GM21786 (cell line): ENCODE measurements at regions not wholly inside any gene's neighbourhood (a gene's known extent, or its start where the extent isn't known, plus 50 kb on each side); places are given as distances from the start of the nearest gene placed in this dataset.

ENCODE experiments used
- ATAC-seq: cut with Tn5 transposase; IDR thresholded peaks from one replicate; pipeline ENCODE4 v1.9.1; 2021; ENCODE audit not compliant: unreplicated experiment

DNA sequence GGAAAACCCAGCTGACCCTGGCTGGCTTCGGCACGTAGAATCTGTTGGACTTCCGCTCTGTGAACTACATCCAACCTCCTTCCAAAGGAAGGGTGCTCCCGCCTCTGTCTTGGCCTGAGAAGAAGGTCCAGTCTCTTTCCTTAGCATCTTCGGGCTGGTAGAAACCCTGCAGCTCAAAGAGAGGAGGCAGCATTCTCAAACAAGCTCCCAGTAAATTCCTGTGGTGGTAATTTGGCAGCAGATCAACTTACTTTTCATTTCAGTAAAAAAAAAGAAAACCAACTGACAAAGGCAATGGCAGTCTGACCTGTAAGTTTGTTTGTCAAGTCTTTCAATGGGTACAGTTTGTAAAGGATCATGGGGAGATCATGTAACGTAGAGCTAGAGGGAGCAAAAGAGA, 176.7 kb downstream of the MED10 start:
- no peak for ATAC-seq

- no peak for ATAC-seq
These were observed 179.8 kb downstream of the MED10 start for GRCh38 chr5:6198531-6198930.

- ATAC-seq: peak; percentile 52
These were observed 180.9 kb downstream of the MED10 start for GRCh38 chr5:6197427-6197826.

- no peak for ATAC-seq
These were observed 182.5 kb downstream of the MED10 start for GRCh38 chr5:6195711-6196358.

- no peak for ATAC-seq
These were observed 183.3 kb downstream of the MED10 start for GRCh38 chr5:6194906-6195612.

- ATAC-seq: no peak
These were observed 184.0 kb downstream of the MED10 start for GRCh38 chr5:6194261-6194875.

DNA sequence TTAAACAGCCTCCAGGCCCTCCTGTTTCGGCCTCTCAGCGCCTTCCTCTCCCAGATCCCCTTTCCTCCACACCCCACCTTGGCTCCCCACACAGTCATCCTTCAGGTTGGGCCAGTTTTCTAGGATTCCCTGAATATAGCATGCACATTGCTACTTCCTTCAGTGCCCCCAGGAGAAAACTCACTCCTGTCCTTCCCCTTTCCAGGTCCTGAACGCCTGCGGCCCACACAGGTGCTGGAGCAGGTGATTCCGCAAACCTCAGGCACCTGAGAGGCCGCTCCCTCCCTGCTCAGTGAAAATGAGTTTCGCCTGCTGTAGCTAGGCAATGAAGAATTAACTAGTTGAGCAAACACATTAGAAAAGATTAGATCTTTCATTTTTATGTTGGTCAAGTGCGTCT, 185.0 kb downstream of the MED10 start:
- no peak for ATAC-seq

DNA sequence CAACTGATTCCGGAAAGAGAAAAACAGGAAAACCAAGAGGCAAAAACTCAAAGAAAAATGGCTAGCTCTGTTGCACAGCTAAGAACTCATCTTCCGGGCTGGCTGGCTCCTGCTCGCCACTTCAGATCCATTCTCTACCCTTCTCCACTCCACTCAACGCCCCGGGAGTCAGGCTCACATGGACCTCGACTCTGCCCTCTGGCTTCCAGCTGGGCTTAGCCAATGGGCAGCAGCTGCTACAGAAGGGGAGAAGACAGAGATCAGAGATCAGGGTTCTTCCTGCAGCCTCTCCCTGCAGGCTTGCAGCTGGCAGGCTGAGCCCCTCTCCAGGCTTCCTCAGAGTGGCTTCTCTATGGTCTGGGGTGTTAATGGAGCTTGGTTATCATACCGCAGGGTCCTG, 187.5 kb downstream of the MED10 start:
- no peak for ATAC-seq

DNA sequence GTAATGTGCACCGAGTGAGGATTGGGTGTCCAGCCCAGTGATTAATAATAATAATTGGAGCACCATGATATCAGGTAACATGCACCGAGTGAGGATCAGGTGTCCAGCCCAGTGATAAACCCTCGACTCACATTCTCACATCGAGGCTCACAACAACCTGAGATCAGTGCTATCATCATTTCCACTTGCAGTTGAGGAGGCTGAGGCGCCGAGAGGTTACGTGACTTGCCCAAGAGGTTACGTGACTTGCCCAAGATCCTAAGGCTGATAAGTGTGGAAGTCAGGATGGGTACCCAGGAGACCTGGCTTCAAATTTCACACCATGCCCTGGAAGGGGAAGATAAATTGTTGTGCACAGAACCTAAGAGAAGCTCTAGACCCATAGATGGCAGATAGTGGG, 189.4 kb downstream of the MED10 start:
- no peak for ATAC-seq

DNA sequence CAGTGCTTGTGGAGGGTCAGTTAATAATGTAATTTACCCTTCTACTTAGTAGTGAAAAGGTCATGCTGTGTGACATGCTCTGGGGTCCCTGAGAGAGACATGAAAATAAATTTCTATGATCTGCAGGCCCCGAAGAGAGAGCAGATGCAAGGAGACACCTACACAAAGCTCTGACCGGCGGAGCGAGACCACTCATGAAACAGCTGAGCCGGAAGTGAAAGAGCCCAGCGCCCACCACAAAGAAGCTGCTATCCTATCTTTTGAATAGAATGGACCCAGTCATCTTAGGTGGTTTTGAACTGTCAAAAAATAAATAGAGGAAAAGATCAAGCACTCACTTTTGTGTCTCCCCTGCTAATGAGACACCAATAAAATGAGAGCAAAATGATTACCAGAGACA, 190.0 kb downstream of the MED10 start:
- ATAC-seq: peak; percentile 95

GRCh38 chr5:6187501-6187900, 190.8 kb downstream of the MED10 start:
- ATAC-seq: no peak

DNA sequence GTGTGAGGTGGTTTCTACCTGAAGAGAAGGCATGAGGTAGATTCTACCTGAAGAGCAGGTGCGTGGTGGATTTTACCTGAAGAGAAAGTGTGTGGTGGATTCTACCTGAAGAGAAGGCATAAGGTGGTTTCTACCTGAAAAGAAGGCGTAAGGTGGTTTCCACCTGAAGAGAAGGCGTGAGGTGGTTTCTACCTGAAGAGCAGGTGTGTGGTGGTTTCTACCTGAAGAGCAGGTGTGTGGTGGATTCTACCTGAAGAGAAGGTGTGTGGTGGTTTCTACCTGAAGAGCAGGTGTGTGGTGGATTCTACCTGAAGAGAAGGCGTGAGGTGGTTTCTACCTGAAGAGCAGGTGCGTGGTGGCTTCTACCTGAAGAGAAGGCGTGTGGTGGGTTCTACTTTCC, 192.8 kb downstream of the MED10 start:
- ATAC-seq: no peak

- ATAC-seq: no peak
These were observed 193.9 kb downstream of the MED10 start for GRCh38 chr5:6184481-6184880.

GRCh38 chr5:6183391-6184390, 194.7 kb downstream of the MED10 start:
- no peak for ATAC-seq

DNA sequence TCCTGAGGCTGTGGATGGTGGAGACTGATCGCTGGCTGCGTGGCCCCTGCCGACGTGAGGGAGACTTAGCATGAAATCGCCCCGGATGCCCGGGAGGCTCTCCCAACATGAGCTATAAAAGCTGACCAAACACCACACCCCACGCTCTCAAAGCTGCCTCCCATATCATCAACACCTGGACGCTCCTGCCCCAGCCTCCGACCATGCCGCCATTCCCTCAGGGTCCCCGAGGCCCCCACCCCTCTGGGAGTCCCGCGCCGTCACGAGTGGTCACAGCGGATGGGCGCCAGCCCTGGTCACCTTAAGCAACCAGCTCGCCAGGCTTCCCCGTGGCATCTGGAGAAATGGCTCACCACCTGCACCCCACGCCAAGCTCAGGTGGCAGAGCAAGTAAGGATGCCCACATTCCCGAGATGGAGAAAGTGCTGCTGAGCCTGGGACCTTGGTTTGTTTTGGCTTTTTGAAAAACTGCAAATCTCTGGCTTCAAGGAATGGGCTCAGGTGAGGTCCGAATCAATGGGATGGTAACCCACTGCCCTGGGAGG, 196.0 kb downstream of the MED10 start:
- no peak for ATAC-seq

GRCh38 chr5:6181871-6182270, 196.5 kb downstream of the MED10 start:
- no peak for ATAC-seq

- no peak for ATAC-seq
These were observed 197.1 kb downstream of the MED10 start for GRCh38 chr5:6181147-6181729.

DNA sequence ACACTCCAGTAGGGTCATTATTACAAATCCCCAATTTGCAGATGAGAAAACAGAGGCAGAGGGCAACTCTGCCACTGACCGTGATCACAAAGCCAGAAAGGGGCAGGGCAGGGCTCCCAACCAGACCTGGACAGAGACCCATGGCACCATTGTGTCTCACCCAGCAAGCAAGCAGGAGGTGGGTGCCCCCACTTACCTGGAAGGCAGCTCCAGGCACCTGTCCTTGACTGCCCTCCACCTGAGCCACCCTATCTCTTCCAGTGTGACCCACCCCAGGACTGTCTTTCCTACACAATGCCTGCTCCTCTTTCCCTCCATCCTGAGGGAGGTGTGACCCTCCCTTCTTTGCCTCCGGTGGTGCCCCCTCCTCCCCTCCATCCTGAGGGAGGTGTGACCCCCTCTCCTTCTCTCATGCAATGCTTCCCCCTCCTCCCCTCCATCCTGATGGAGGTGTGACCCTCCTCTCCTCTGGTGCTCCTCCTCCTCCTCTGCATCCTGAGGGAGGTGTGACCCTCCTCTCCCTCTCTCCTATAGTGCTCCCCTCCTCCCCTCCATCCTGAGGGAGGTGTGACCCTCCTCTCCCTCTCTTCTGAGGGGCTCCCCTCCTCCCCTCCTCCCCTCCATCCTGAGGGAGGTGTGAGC, 198.0 kb downstream of the MED10 start:
- no peak for ATAC-seq

DNA sequence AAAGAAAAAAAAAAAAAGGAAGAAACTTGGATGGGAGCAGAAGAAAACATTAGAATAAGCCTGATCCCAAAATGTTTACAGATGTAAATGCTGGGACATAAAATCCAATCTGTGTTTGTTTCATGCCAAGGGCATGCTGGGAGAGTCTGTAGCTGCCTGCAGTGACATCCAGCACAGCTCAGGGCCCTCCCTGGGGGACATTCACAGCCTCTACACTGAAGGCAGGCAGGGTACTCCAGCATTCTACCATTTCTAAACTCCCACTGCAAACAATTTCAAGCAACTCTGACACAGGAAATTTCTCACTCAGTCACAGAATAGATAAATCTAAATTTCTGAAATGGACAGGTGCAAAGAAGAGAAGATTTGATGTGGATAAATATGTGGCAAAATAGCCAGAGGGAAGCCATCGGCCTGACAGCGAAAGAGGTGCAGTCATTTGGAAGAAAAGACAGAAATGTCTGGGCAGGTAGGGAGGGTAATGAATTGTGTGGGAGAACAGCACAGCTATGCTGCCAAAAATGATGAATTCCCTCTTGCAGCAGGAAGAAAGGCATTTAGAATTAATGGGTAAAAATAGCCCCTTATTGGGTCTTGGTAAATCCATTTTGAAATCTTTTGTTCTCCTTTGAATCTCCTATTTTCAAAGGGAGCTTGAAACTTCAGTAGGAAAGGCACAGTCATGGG, 199.4 kb downstream of the MED10 start:
- ATAC-seq: no peak
